PC-9 (cell line): ENCODE measurements at regions not wholly inside any gene's neighbourhood (a gene's known extent, or its start where the extent isn't known, plus 50 kb on each side); places are given as distances from the start of the nearest gene placed in this dataset.

Experiments used
- BruUV-seq: library from RNA; stranded (reverse); fragments of 400-500 nt; replicated peaks from 2 replicates; lab custom pipeline; 2021; lab: Mats Ljungman, UMichigan
- CTCF ChIA-PET: fragments of 300-600 bp; sonication (Branson Sonifier 250); formaldehyde crosslinking; loops from one replicate; lab custom pipeline; 2022; ENCODE audit warnings: antibody characterized with exemption; lab: Charles Lee
- POLR2A ChIA-PET: fragments of 300-600 bp; sonication (Branson Sonifier 250); formaldehyde crosslinking; loops from one replicate; lab custom pipeline; 2022; ENCODE audit warnings: antibody characterized with exemption; ENCODE audit not compliant: unreplicated experiment; lab: Charles Lee
- DNase-seq, 2 experiments: peaks; one replicate each; pipeline versions ENCODE4 v3.0.0 to v3.0.0-alpha.2; 2015 to 2022; ENCODE audit warnings: mixed read lengths in 1 of 2
- H2AFZ ChIP-seq: fragments of 200-600 bp; sonication (generic); 2 replicates; pipeline ENCODE4 v1.8.1; 2017; ENCODE audit warnings: antibody characterized with exemption
- H3F3A ChIP-seq: fragments of 200-600 bp; sonication (generic); 2 replicates; pipeline ENCODE4 v1.8.1; 2017; ENCODE audit warnings: antibody characterized with exemption, mild to moderate bottlenecking, low read depth; ENCODE audit not compliant: insufficient read depth
- H3K27ac ChIP-seq: fragments of 200-600 bp; sonication (generic); 2 replicates; pipeline ENCODE4 v1.6.1; 2016; ENCODE audit warnings: mixed run types
- H3K27me3 ChIP-seq: fragments of 200-600 bp; sonication (generic); 2 replicates; pipeline ENCODE4 v1.6.1; 2016; ENCODE audit warnings: low read depth, mixed run types; ENCODE audit not compliant: insufficient read depth
- H3K36me3 ChIP-seq: fragments of 200-600 bp; sonication (generic); 2 replicates; pipeline ENCODE4 v1.6.1; 2016; ENCODE audit warnings: low read depth, mixed run types
- H3K4me1 ChIP-seq: fragments of 200-600 bp; sonication (generic); replicated peaks from 2 replicates; pipeline ENCODE4 v1.6.1; 2016; ENCODE audit warnings: mixed run types; ENCODE audit not compliant: insufficient read depth
- H3K4me2 ChIP-seq: fragments of 200-600 bp; sonication (generic); 2 replicates; pipeline ENCODE4 v1.6.1; 2017; ENCODE audit warnings: mixed run types
- H3K4me3 ChIP-seq: fragments of 200-600 bp; sonication (generic); 2 replicates; pipeline ENCODE4 v1.6.1; 2016; ENCODE audit warnings: mixed run types
- H3K79me2 ChIP-seq: fragments of 200-600 bp; sonication (generic); 2 replicates; pipeline ENCODE4 v1.6.1; 2017; ENCODE audit warnings: low read depth, mixed run types
- H3K9me2 ChIP-seq: fragments of 200-600 bp; sonication (generic); 2 replicates; pipeline ENCODE4 v1.8.1; 2017; ENCODE audit warnings: mild to moderate bottlenecking; ENCODE audit not compliant: insufficient read depth
- H3K9me3 ChIP-seq: fragments of 200-600 bp; sonication (generic); 2 replicates; pipeline ENCODE4 v1.8.1; 2016; ENCODE audit warnings: low read depth; ENCODE audit not compliant: insufficient read depth
- H4K20me1 ChIP-seq: fragments of 200-600 bp; sonication (generic); 2 replicates; pipeline ENCODE4 v1.8.1; 2017; ENCODE audit not compliant: insufficient read depth
- CTCF ChIP-seq: fragments of 200-600 bp; sonication (generic); conservative IDR thresholded peaks from 2 replicates; pipeline ENCODE4 v1.6.1; 2017; ENCODE audit warnings: mixed run types, antibody characterized with exemption, mild to moderate bottlenecking, moderate library complexity
- EZH2 ChIP-seq: fragments of 200-600 bp; sonication (generic); IDR thresholded peaks from 2 replicates; pipeline ENCODE4 v1.8.0; 2017; ENCODE audit warnings: antibody characterized with exemption, low read depth
- intact Hi-C: fragments of 100-400 bp; cut with micrococcal nuclease; formaldehyde crosslinking; loops from one replicate; pipeline ENCODE4 v1.10.0; 2022; ENCODE audit not compliant: unreplicated experiment

- intact Hi-C loops = no loop called here
- Histone ChIP-seq H3K4me3 (no peak overlapping the region), H3K4me1 (no peaks in the 10 kb centered on the region), H3K9me3 (no peaks in the 10 kb centered on the region), H2AFZ (no peak overlapping the region), H3K27ac (no peak overlapping the region), H3K79me2 (no peaks in the 10 kb centered on the region), H3K4me2 (no peak overlapping the region), H4K20me1 (no peaks in the 10 kb centered on the region), H3K36me3 (no peaks in the 10 kb centered on the region), H3F3A (no peaks in the 10 kb centered on the region), H3K9me2 (no peaks in the 10 kb centered on the region), H3K27me3 (no peaks in the 10 kb centered on the region)
- POLR2A ChIA-PET = no interaction called here
- TF ChIP-seq EZH2 (no peak), CTCF (no peak)
- BruUV-seq = no TSS peak
- CTCF ChIA-PET = no interaction called here
- DNase-seq = no peak
Measured at GRCh38 chr3:29011966-29012365, 268.9 kb upstream of the RBMS3 start.

- H3K4me1 ChIP-seq = no peaks in the 10 kb centered on the region
- no peaks in the 10 kb centered on the region for H3K79me2 ChIP-seq
- no peaks in the 10 kb centered on the region for H3F3A ChIP-seq
- H3K27ac ChIP-seq = no peak overlapping the region
- DNase-seq = no peak
- no peak overlapping the region for H3K4me3 ChIP-seq
- intact Hi-C loops = no loop called here
- TF ChIP-seq CTCF (no peak), EZH2 (no peak)
- ChIA-PET CTCF (no interaction called here), POLR2A (no interaction called here)
- no peaks in the 10 kb centered on the region for H4K20me1 ChIP-seq
- no peaks in the 10 kb centered on the region for H3K36me3 ChIP-seq
- no TSS peak for BruUV-seq
- no peak overlapping the region for H3K4me2 ChIP-seq
- no peak overlapping the region for H2AFZ ChIP-seq
- H3K9me3 ChIP-seq = no peaks in the 10 kb centered on the region; the same call in 1 of the 2 replicates
- no peaks in the 10 kb centered on the region for H3K9me2 ChIP-seq
- no peaks in the 10 kb centered on the region for H3K27me3 ChIP-seq
Measured at GRCh38 chr3:29022976-29023375, 257.9 kb upstream of the RBMS3 start.

- CTCF ChIA-PET = no interaction called here
- no peak overlapping the region for H3K27ac ChIP-seq
- H3K4me3 ChIP-seq = no peak overlapping the region
- no peaks in the 10 kb centered on the region for H3K79me2 ChIP-seq
- no peaks in the 10 kb centered on the region for H3K36me3 ChIP-seq
- no peak overlapping the region for H3K4me2 ChIP-seq
- no peaks in the 10 kb centered on the region for H4K20me1 ChIP-seq
- no peaks in the 10 kb centered on the region for H3K4me1 ChIP-seq
- no TSS peak for BruUV-seq
- no peaks in the 10 kb centered on the region for H3K9me2 ChIP-seq
- DNase-seq = no peak
- no peaks in the 10 kb centered on the region for H3F3A ChIP-seq
- H2AFZ ChIP-seq = no peak overlapping the region
- intact Hi-C loops = no loop called here
- no peaks in the 10 kb centered on the region; the same call in 1 of the 2 replicates for H3K9me3 ChIP-seq
- POLR2A ChIA-PET = no interaction called here
- H3K27me3 ChIP-seq = no peaks in the 10 kb centered on the region
- TF ChIP-seq EZH2 (no peak), CTCF (no peak)
Measured at GRCh38 chr3:29026286-29026685, 254.6 kb upstream of the RBMS3 start.
